H1 (cell line): ENCODE measurements at regions not wholly inside any gene's neighbourhood (a gene's known extent, or its start where the extent isn't known, plus 50 kb on each side); places are given as distances from the start of the nearest gene placed in this dataset.

Experiments
- CBX5 ChIP-seq: fragments of 300-800, 300-1000 bp; sonication (generic); IDR thresholded peaks from 2 replicates; pipeline ENCODE4 v1.7.1; 2016; ENCODE audit warnings: antibody characterized with exemption, low read length, low read depth
- CBX8 ChIP-seq: fragments of 300-800, 300-1000 bp; sonication (generic); IDR thresholded peaks from 2 replicates; pipeline ENCODE4 v1.7.1; 2016; ENCODE audit warnings: low read depth, low read length, borderline replicate concordance
- CEBPB ChIP-seq: IDR thresholded peaks from 2 replicates; pipeline ENCODE4 v1.6.1; 2012; ENCODE audit warnings: low read depth, low read length
- CTBP2 ChIP-seq: IDR thresholded peaks from 2 replicates; pipeline ENCODE4 v1.7.0; 2011; ENCODE audit warnings: borderline replicate concordance, mild to moderate bottlenecking, moderate library complexity, mixed read lengths, low read length; ENCODE audit not compliant: insufficient read depth, insufficient read length
- EZH2 ChIP-seq: fragments of 200-600 bp; sonication (generic); IDR thresholded peaks from 2 replicates; pipeline ENCODE4 v1.7.1; 2012; ENCODE audit warnings: low read depth, mild to moderate bottlenecking, moderate library complexity, low read length, inconsistent platforms; ENCODE audit not compliant: severe bottlenecking
- RNF2 ChIP-seq: fragments of 200-900, 300-1000 bp; sonication (generic); IDR thresholded peaks from 2 replicates; pipeline ENCODE4 v1.7.1; 2016; ENCODE audit warnings: borderline replicate concordance, low read depth, mild to moderate bottlenecking, antibody characterized with exemption, low read length; ENCODE audit not compliant: poor library complexity, severe bottlenecking; ENCODE audit errors: missing control alignments
- SIX5 ChIP-seq: IDR thresholded peaks from 2 replicates; pipeline ENCODE4 v1.6.1; 2011; ENCODE audit warnings: mild to moderate bottlenecking, low read depth, low read length
- SP2 ChIP-seq: IDR thresholded peaks from 2 replicates; pipeline ENCODE4 v1.6.1; 2012; ENCODE audit warnings: mild to moderate bottlenecking, low read length, inconsistent platforms
- TAF1 ChIP-seq: IDR thresholded peaks from 2 replicates; pipeline ENCODE4 v1.6.1; 2011; ENCODE audit warnings: mild to moderate bottlenecking, low read depth, low read length
- USF2 ChIP-seq: IDR thresholded peaks from 2 replicates; pipeline ENCODE4 v1.6.1; 2011; ENCODE audit warnings: low read length, improper control_type of control experiment
- TF ChIP-seq, protein P1 (sequence below): fragments of 300-600 bp; sonication (generic); IDR thresholded peaks from 2 replicates; pipeline ENCODE4 v1.7.1; 2012; ENCODE audit warnings: low read length, moderate library complexity, mild to moderate bottlenecking, inconsistent platforms; ENCODE audit not compliant: insufficient replicate concordance

- TF ChIP-seq, protein P1, sequence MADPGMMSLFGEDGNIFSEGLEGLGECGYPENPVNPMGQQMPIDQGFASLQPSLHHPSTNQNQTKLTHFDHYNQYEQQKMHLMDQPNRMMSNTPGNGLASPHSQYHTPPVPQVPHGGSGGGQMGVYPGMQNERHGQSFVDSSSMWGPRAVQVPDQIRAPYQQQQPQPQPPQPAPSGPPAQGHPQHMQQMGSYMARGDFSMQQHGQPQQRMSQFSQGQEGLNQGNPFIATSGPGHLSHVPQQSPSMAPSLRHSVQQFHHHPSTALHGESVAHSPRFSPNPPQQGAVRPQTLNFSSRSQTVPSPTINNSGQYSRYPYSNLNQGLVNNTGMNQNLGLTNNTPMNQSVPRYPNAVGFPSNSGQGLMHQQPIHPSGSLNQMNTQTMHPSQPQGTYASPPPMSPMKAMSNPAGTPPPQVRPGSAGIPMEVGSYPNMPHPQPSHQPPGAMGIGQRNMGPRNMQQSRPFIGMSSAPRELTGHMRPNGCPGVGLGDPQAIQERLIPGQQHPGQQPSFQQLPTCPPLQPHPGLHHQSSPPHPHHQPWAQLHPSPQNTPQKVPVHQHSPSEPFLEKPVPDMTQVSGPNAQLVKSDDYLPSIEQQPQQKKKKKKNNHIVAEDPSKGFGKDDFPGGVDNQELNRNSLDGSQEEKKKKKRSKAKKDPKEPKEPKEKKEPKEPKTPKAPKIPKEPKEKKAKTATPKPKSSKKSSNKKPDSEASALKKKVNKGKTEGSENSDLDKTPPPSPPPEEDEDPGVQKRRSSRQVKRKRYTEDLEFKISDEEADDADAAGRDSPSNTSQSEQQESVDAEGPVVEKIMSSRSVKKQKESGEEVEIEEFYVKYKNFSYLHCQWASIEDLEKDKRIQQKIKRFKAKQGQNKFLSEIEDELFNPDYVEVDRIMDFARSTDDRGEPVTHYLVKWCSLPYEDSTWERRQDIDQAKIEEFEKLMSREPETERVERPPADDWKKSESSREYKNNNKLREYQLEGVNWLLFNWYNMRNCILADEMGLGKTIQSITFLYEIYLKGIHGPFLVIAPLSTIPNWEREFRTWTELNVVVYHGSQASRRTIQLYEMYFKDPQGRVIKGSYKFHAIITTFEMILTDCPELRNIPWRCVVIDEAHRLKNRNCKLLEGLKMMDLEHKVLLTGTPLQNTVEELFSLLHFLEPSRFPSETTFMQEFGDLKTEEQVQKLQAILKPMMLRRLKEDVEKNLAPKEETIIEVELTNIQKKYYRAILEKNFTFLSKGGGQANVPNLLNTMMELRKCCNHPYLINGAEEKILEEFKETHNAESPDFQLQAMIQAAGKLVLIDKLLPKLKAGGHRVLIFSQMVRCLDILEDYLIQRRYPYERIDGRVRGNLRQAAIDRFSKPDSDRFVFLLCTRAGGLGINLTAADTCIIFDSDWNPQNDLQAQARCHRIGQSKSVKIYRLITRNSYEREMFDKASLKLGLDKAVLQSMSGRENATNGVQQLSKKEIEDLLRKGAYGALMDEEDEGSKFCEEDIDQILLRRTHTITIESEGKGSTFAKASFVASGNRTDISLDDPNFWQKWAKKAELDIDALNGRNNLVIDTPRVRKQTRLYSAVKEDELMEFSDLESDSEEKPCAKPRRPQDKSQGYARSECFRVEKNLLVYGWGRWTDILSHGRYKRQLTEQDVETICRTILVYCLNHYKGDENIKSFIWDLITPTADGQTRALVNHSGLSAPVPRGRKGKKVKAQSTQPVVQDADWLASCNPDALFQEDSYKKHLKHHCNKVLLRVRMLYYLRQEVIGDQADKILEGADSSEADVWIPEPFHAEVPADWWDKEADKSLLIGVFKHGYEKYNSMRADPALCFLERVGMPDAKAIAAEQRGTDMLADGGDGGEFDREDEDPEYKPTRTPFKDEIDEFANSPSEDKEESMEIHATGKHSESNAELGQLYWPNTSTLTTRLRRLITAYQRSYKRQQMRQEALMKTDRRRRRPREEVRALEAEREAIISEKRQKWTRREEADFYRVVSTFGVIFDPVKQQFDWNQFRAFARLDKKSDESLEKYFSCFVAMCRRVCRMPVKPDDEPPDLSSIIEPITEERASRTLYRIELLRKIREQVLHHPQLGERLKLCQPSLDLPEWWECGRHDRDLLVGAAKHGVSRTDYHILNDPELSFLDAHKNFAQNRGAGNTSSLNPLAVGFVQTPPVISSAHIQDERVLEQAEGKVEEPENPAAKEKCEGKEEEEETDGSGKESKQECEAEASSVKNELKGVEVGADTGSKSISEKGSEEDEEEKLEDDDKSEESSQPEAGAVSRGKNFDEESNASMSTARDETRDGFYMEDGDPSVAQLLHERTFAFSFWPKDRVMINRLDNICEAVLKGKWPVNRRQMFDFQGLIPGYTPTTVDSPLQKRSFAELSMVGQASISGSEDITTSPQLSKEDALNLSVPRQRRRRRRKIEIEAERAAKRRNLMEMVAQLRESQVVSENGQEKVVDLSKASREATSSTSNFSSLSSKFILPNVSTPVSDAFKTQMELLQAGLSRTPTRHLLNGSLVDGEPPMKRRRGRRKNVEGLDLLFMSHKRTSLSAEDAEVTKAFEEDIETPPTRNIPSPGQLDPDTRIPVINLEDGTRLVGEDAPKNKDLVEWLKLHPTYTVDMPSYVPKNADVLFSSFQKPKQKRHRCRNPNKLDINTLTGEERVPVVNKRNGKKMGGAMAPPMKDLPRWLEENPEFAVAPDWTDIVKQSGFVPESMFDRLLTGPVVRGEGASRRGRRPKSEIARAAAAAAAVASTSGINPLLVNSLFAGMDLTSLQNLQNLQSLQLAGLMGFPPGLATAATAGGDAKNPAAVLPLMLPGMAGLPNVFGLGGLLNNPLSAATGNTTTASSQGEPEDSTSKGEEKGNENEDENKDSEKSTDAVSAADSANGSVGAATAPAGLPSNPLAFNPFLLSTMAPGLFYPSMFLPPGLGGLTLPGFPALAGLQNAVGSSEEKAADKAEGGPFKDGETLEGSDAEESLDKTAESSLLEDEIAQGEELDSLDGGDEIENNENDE, result no peak
- TF ChIP-seq CBX8, result no peak
- TF ChIP-seq CEBPB, result no peak
- TF ChIP-seq RNF2, result no peak
- no peak for TF ChIP-seq TAF1
- TF ChIP-seq SP2, result no peak
- no peak for TF ChIP-seq SIX5
- no peak for TF ChIP-seq CTBP2
- no peak for TF ChIP-seq USF2
- TF ChIP-seq EZH2, result no peak
- no peak for TF ChIP-seq CBX5
These were observed 583.0 kb upstream of the KLHL29 start (continued) for GRCh38 chr2:22801970-22802369.
